OCI-LY7 (cell line): ENCODE measurements at regions not wholly inside any gene's neighbourhood (a gene's known extent, or its start where the extent isn't known, plus 50 kb on each side); places are given as distances from the start of the nearest gene placed in this dataset.

Experiments used
- BruUV-seq: library from RNA; stranded (reverse); fragments of 400-500 nt; replicated peaks from 2 replicates; lab custom pipeline; 2021; lab: Mats Ljungman, UMichigan
- CTCF ChIA-PET: fragments of 300-600 bp; sonication (Branson Sonifier 250); formaldehyde crosslinking; loops from one replicate; lab custom pipeline; 2022; ENCODE audit warnings: antibody characterized with exemption; ENCODE audit not compliant: unreplicated experiment; lab: Charles Lee
- POLR2A ChIA-PET: fragments of 300-600 bp; sonication (Branson Sonifier 250); formaldehyde crosslinking; loops from one replicate; lab custom pipeline; 2022; ENCODE audit warnings: antibody characterized with exemption; lab: Charles Lee
- DNase-seq: peaks from one replicate; pipeline ENCODE4 v3.0.0-alpha.2; 2015; ENCODE audit warnings: low spot score
- H2AFZ ChIP-seq: fragments of 200-600 bp; sonication (generic), shearing (Covaris generic); 2 replicates; pipeline ENCODE4 v1.6.1; 2014; ENCODE audit warnings: mild to moderate bottlenecking, antibody characterized with exemption, low read length, moderate library complexity
- H3K27ac ChIP-seq: fragments of 200-600 bp; sonication (generic); 2 replicates; pipeline ENCODE4 v1.5.1; 2014; ENCODE audit warnings: mixed run types, low read depth, mild to moderate bottlenecking, moderate library complexity, low read length, inconsistent platforms; ENCODE audit not compliant: poor library complexity, severe bottlenecking
- H3K36me3 ChIP-seq: fragments of 200-600 bp; sonication (generic); 2 replicates; pipeline ENCODE4 v1.6.1; 2014; ENCODE audit warnings: mild to moderate bottlenecking, antibody characterized with exemption, low read length, moderate library complexity, mixed read lengths; ENCODE audit not compliant: insufficient read depth
- H3K4me1 ChIP-seq: fragments of 200-600 bp; sonication (generic); 2 replicates; pipeline ENCODE4 v1.5.1; 2014; ENCODE audit warnings: mild to moderate bottlenecking, low read length; ENCODE audit not compliant: insufficient read depth, poor library complexity, severe bottlenecking
- H3K4me2 ChIP-seq: fragments of 200-600 bp; sonication (generic); 2 replicates; pipeline ENCODE4 v1.6.1; 2014; ENCODE audit warnings: mild to moderate bottlenecking, low read length
- H3K4me3 ChIP-seq: fragments of 200-600 bp; sonication (generic); 2 replicates; pipeline ENCODE4 v1.5.1; 2014; ENCODE audit warnings: mild to moderate bottlenecking, low read depth, low read length; ENCODE audit not compliant: poor library complexity, severe bottlenecking
- H3K79me2 ChIP-seq: fragments of 200-600 bp; sonication (generic); 2 replicates; pipeline ENCODE4 v1.6.1; 2016; ENCODE audit warnings: low read depth, mild to moderate bottlenecking, low read length, moderate library complexity, mixed read lengths; ENCODE audit not compliant: insufficient read depth
- H3K9me2 ChIP-seq: fragments of 200-600 bp; sonication (generic); 2 replicates; pipeline ENCODE4 v1.6.1; 2016; ENCODE audit warnings: mild to moderate bottlenecking, low read length, mixed read lengths; ENCODE audit not compliant: insufficient read depth
- H3K9me3 ChIP-seq: fragments of 200-600 bp; sonication (generic); 2 replicates; pipeline ENCODE4 v1.6.1; 2014; ENCODE audit warnings: mild to moderate bottlenecking, mixed run types, low read length, mixed read lengths
- H4K20me1 ChIP-seq: fragments of 200-600 bp; sonication (generic); 2 replicates; pipeline ENCODE4 v1.6.1; 2014; ENCODE audit warnings: mild to moderate bottlenecking, antibody characterized with exemption, low read length, moderate library complexity, mixed read lengths; ENCODE audit not compliant: insufficient read depth
- EZH2phosphoT487 ChIP-seq: fragments of 200-600 bp; sonication (generic); IDR thresholded peaks from 2 replicates; pipeline ENCODE4 v1.6.1; 2018; ENCODE audit warnings: low read depth, borderline replicate concordance, mild to moderate bottlenecking, mixed run types, antibody characterized with exemption, low read length, moderate library complexity, mixed read lengths
- intact Hi-C: fragments of 100-400 bp; cut with micrococcal nuclease; formaldehyde crosslinking; loops from one replicate; pipeline ENCODE4 v1.10.0; 2022; ENCODE audit not compliant: unreplicated experiment
- TF ChIP-seq, protein P1 (sequence below): fragments of 200-600 bp; sonication (generic); conservative IDR thresholded peaks from 2 replicates; pipeline ENCODE4 v1.5.1; 2014; ENCODE audit warnings: mild to moderate bottlenecking, antibody characterized with exemption, low read length, moderate library complexity, mixed read lengths

GRCh38 chr3:36165509-36166290, 214.6 kb upstream of the STAC start:
- H3K27ac ChIP-seq = no peak overlapping the region
- no peak for DNase-seq
- H3K4me3 ChIP-seq = no peak overlapping the region
- H2AFZ ChIP-seq = no peak overlapping the region
- no peak overlapping the region for H3K4me2 ChIP-seq
- no peaks in the 10 kb centered on the region for H3K9me2 ChIP-seq
- no peaks in the 10 kb centered on the region for H3K4me1 ChIP-seq
- POLR2A ChIA-PET = no interaction called here
- H3K9me3 ChIP-seq = no peaks in the 10 kb centered on the region
- BruUV-seq = no TSS peak
- CTCF ChIA-PET = no interaction called here
- H4K20me1 ChIP-seq = no peaks in the 10 kb centered on the region
- TF ChIP-seq, protein P1, sequence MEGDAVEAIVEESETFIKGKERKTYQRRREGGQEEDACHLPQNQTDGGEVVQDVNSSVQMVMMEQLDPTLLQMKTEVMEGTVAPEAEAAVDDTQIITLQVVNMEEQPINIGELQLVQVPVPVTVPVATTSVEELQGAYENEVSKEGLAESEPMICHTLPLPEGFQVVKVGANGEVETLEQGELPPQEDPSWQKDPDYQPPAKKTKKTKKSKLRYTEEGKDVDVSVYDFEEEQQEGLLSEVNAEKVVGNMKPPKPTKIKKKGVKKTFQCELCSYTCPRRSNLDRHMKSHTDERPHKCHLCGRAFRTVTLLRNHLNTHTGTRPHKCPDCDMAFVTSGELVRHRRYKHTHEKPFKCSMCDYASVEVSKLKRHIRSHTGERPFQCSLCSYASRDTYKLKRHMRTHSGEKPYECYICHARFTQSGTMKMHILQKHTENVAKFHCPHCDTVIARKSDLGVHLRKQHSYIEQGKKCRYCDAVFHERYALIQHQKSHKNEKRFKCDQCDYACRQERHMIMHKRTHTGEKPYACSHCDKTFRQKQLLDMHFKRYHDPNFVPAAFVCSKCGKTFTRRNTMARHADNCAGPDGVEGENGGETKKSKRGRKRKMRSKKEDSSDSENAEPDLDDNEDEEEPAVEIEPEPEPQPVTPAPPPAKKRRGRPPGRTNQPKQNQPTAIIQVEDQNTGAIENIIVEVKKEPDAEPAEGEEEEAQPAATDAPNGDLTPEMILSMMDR = no peak
- TF ChIP-seq EZH2phosphoT487 = no peak
- no peaks in the 10 kb centered on the region for H3K79me2 ChIP-seq
- no peaks in the 10 kb centered on the region for H3K36me3 ChIP-seq
- intact Hi-C loops = no loop called here

- no peak for TF ChIP-seq EZH2phosphoT487
- TF ChIP-seq, protein P1 = no peak
- Histone ChIP-seq H3K36me3 (no peaks in the 10 kb centered on the region), H2AFZ (no peak overlapping the region)
Measured at GRCh38 chr3:36166477-36166876, 213.8 kb upstream of the STAC start.

DNA sequence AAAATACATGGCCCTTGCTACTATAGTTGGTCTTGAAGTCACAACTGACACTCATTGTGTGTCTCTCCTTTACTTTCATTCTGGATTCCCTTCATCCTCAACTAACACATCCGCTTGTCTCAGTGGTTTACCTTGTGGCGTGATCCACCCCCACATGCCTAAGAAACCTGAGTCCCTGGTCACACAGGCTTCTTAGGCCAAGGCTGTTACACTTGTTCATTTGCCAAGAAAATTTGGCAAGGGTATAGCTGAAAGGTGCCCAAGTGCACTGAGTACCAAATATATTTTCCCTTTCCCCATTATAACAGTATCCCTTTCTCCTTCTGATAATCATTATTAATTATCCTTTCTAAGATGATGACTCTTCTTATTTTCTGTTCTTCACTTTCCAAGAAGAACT, 207.6 kb upstream of the STAC start:
- Histone ChIP-seq H2AFZ (no peak overlapping the region), H3K4me2 (no peak overlapping the region), H3K9me2 (no peaks in the 10 kb centered on the region), H3K36me3 (no peaks in the 10 kb centered on the region), H3K27ac (no peak overlapping the region), H3K4me3 (no peak overlapping the region), H4K20me1 (no peaks in the 10 kb centered on the region), H3K79me2 (no peaks in the 10 kb centered on the region), H3K9me3 (no peaks in the 10 kb centered on the region), H3K4me1 (no peaks in the 10 kb centered on the region)
- intact Hi-C loops = no loop called here
- TF ChIP-seq EZH2phosphoT487 = no peak
- TF ChIP-seq, protein P1 = no peak
- POLR2A ChIA-PET = no interaction called here
- no TSS peak for BruUV-seq
- CTCF ChIA-PET = no interaction called here
- DNase-seq = no peak

More at GRCh38 chr3:36166477-36166876, 213.8 kb upstream of the STAC start:
- no peak for DNase-seq
- Histone ChIP-seq H3K79me2 (no peaks in the 10 kb centered on the region), H3K9me2 (no peaks in the 10 kb centered on the region), H4K20me1 (no peaks in the 10 kb centered on the region), H3K4me1 (no peaks in the 10 kb centered on the region), H3K4me2 (no peak overlapping the region), H3K9me3 (no peaks in the 10 kb centered on the region), H3K4me3 (no peak overlapping the region), H3K27ac (no peak overlapping the region)
- ChIA-PET POLR2A (no interaction called here), CTCF (no interaction called here)
- BruUV-seq = no TSS peak
- intact Hi-C loops = no loop called here
